ENCODE measurements at regions not wholly inside any gene's neighbourhood (a gene's known extent, or its start where the extent isn't known, plus 50 kb on each side); places are given as distances from the start of the nearest gene placed in this dataset.

DNA sequence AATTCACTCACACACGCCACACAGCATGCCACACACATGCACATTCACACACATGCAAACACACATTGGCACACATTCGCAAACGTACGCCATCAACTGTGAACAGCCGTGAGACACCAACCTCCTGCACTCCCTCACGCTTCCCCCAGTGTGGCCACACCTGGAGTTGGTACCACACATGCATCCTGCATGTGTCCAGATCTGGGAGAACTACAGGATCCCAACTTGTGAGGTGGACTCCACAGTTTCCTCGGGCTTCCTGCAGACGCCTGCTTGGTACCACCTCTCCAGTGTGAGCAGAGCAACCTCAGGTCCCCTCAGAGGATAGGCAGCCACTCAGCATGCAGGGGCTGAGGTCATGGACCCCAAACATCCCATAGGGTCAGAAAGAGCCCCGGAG lies 239.0 kb downstream of the EIPR1 start:
- BruUV-seq (replicated peaks), result no TSS peak
- H3K79me2 ChIP-seq (ENCODE audit: insufficient read depth, low read depth, low read length), result no peaks in the 10 kb centered on the region
- POLR2A ChIA-PET, result no interaction called here
- no peak overlapping the region for H3K4me2 ChIP-seq (ENCODE audit: low read length)
- H3K27ac ChIP-seq (ENCODE audit: low read depth, low read length, poor library complexity, severe bottlenecking), result no peak overlapping the region
- no peaks in the 10 kb centered on the region for H3K36me3 ChIP-seq (ENCODE audit: insufficient read depth, low read length)
- H3K4me3 ChIP-seq (ENCODE audit: low read depth, low read length, poor library complexity, severe bottlenecking), result no peak overlapping the region
- peaks cover 15% of the 10 kb centered on the region for H3K4me1 ChIP-seq (ENCODE audit: insufficient read depth, low read length, poor library complexity, severe bottlenecking)
- no peak overlapping the region for H2AFZ ChIP-seq (ENCODE audit: low read length)
- TF ChIP-seq, protein P1, sequence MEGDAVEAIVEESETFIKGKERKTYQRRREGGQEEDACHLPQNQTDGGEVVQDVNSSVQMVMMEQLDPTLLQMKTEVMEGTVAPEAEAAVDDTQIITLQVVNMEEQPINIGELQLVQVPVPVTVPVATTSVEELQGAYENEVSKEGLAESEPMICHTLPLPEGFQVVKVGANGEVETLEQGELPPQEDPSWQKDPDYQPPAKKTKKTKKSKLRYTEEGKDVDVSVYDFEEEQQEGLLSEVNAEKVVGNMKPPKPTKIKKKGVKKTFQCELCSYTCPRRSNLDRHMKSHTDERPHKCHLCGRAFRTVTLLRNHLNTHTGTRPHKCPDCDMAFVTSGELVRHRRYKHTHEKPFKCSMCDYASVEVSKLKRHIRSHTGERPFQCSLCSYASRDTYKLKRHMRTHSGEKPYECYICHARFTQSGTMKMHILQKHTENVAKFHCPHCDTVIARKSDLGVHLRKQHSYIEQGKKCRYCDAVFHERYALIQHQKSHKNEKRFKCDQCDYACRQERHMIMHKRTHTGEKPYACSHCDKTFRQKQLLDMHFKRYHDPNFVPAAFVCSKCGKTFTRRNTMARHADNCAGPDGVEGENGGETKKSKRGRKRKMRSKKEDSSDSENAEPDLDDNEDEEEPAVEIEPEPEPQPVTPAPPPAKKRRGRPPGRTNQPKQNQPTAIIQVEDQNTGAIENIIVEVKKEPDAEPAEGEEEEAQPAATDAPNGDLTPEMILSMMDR (conservative IDR thresholded peaks at IDR 0.05; ENCODE audit: low read length), result no peak
- TF ChIP-seq EZH2phosphoT487 (IDR thresholded peaks at IDR 0.05; ENCODE audit: borderline replicate concordance, low read depth, low read length), result no peak
- CTCF ChIA-PET (ENCODE audit: unreplicated experiment), result no interaction called here
- no peak for DNase-seq (ENCODE audit: low spot score)
- no peaks in the 10 kb centered on the region for H3K9me2 ChIP-seq (ENCODE audit: insufficient read depth, low read length)
- peaks cover 6% of the 10 kb centered on the region; the same call in 1 of the 2 replicates for H3K9me3 ChIP-seq (ENCODE audit: low read length)
- H4K20me1 ChIP-seq (ENCODE audit: insufficient read depth, low read length), result no peaks in the 10 kb centered on the region
- intact Hi-C loops (cut with micrococcal nuclease; ENCODE audit: unreplicated experiment), result no loop called here

DNA sequence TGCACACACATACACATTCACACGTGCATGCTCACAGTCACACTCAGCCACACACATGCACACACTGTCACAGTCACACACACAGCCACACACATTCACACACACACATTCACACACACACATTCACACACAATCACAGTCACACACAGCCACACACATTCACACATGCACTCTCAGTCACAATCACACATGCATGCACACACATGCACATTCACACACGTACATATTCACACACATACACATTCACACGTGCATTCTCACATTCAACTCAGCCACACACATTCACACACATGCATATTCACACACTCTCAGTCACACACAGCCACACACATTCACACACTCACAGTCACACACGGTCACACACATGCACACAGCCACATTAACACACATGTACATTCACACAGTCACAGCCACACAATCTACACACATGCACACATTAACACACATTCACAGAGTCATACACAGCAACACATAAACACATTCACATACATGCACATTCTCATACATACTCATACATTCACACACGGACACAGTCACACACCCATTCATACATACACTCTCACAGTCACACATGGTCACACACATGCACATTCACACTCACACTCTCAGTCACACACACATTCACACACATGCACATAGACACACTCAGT lies 239.8 kb downstream of the EIPR1 start:
- no peaks in the 10 kb centered on the region for H3K9me2 ChIP-seq (ENCODE audit: insufficient read depth, low read length)
- TF ChIP-seq EZH2phosphoT487 (IDR thresholded peaks at IDR 0.05; ENCODE audit: borderline replicate concordance, low read depth, low read length), result no peak
- TF ChIP-seq, protein P1 (conservative IDR thresholded peaks at IDR 0.05; ENCODE audit: low read length), result no peak
- no peak overlapping the region for H2AFZ ChIP-seq (ENCODE audit: low read length)
- CTCF ChIA-PET (ENCODE audit: unreplicated experiment), result no interaction called here
- no peak overlapping the region for H3K27ac ChIP-seq (ENCODE audit: low read depth, low read length, poor library complexity, severe bottlenecking)
- BruUV-seq (replicated peaks), result no TSS peak
- H3K36me3 ChIP-seq (ENCODE audit: insufficient read depth, low read length), result no peaks in the 10 kb centered on the region
- H3K79me2 ChIP-seq (ENCODE audit: insufficient read depth, low read depth, low read length), result no peaks in the 10 kb centered on the region
- intact Hi-C loops (cut with micrococcal nuclease; ENCODE audit: unreplicated experiment), result no loop called here
- DNase-seq (ENCODE audit: low spot score), result no peak
- peaks cover 6% of the 10 kb centered on the region; the same call in 1 of the 2 replicates for H3K9me3 ChIP-seq (ENCODE audit: low read length)
- no peaks in the 10 kb centered on the region for H4K20me1 ChIP-seq (ENCODE audit: insufficient read depth, low read length)
- H3K4me2 ChIP-seq (ENCODE audit: low read length), result no peak overlapping the region
- H3K4me3 ChIP-seq (ENCODE audit: low read depth, low read length, poor library complexity, severe bottlenecking), result no peak overlapping the region
- H3K4me1 ChIP-seq (ENCODE audit: insufficient read depth, low read length, poor library complexity, severe bottlenecking), result peaks cover 15% of the 10 kb centered on the region
- POLR2A ChIA-PET, result interaction anchor here (0.9 to 1.2 kb wide), 2 partner anchors 10 to 13 kb away, joined by 3 read pairs; no protein-coding TSS in a partner anchor

DNA sequence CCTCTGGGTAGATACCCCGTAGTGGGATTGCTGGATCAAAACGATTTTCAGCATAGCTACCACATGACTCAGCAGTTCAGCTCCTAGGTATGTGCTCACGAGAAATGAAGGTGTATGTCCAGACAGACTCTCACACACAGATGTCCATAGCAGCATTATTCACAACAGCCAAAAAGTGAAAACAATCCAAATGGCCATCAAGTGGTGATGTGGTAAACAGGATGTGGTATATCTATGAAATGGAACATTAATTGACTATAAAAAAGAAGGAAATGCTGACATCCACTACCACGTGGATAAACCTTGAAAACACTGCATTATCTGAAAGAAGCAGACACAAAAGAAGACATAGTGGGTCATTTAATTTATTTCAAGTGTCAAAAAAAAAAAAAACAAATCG lies 241.9 kb downstream of the EIPR1 start:
- no peak overlapping the region for H3K27ac ChIP-seq (ENCODE audit: low read depth, low read length, poor library complexity, severe bottlenecking)
- CTCF ChIA-PET (ENCODE audit: unreplicated experiment), result no interaction called here
- H4K20me1 ChIP-seq (ENCODE audit: insufficient read depth, low read length), result no peaks in the 10 kb centered on the region
- H3K36me3 ChIP-seq (ENCODE audit: insufficient read depth, low read length), result no peaks in the 10 kb centered on the region
- no peak overlapping the region for H3K4me2 ChIP-seq (ENCODE audit: low read length)
- H3K9me2 ChIP-seq (ENCODE audit: insufficient read depth, low read length), result no peaks in the 10 kb centered on the region
- intact Hi-C loops (cut with micrococcal nuclease; ENCODE audit: unreplicated experiment), result no loop called here
- no peak overlapping the region for H3K4me3 ChIP-seq (ENCODE audit: low read depth, low read length, poor library complexity, severe bottlenecking)
- H2AFZ ChIP-seq (ENCODE audit: low read length), result no peak overlapping the region
- POLR2A ChIA-PET, result no interaction called here
- no peaks in the 10 kb centered on the region for H3K9me3 ChIP-seq (ENCODE audit: low read length)
- DNase-seq (ENCODE audit: low spot score), result no peak
- TF ChIP-seq, protein P1 (conservative IDR thresholded peaks at IDR 0.05; ENCODE audit: low read length), result no peak
- no peak for TF ChIP-seq EZH2phosphoT487 (IDR thresholded peaks at IDR 0.05; ENCODE audit: borderline replicate concordance, low read depth, low read length)
- BruUV-seq (replicated peaks), result no TSS peak
- peaks cover 24% of the 10 kb centered on the region for H3K4me1 ChIP-seq (ENCODE audit: insufficient read depth, low read length, poor library complexity, severe bottlenecking)
- no peaks in the 10 kb centered on the region for H3K79me2 ChIP-seq (ENCODE audit: insufficient read depth, low read depth, low read length)
